Fibroblast of skin of left biceps (primary cell): ENCODE measurements at regions not wholly inside any gene's neighbourhood (a gene's known extent, or its start where the extent isn't known, plus 50 kb on each side); places are given as distances from the start of the nearest gene placed in this dataset.
"Not testable (repeated sequence)": the region's sequence is repeated elsewhere in the genome, so short reads cannot be mapped to it uniquely, and the experiment has no call there.

Experiments used
- DNase-seq, 2 experiments: peaks; one replicate each; pipeline ENCODE4 v3.0.0-alpha.2; 2013; ENCODE audit warnings: low read depth in 2 of 2

DNA sequence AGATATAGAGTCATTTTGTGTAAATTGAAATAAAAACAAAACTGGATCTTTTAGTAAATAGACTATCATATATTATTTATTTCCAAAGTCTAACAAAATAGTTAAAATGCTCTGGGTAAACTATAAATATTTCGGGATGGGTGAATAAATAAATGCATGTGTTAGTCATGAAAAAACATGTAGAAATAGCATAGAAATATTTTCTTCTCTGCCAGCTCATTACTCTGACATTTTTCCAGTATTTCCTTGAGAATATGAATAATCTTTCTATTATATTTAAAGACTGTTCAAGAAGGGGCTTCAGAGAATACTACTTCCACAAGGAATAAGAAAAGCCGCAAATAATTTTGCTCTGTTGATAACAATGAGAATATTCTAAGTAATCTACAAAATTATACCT, 880.4 kb downstream of the TRIB2 start:
- no peak for DNase-seq

DNA sequence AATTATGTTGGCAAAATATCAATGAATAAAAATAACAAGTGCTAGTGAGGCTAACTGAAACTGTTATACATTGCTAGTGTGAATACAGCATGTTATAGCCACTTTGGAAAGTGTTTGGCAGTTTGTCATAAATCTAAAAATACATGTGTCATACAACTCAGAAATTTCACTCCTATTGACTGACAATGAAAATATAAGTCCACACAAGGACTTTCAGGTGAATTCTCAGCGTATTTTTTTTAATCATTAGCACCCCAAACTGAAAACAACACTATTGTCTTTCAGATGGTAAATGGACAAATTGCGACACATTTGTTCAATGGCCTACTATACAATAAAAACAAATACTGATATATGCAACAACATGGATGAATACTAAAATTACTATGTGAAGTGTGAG, 884.8 kb downstream of the TRIB2 start:
- DNase-seq = no peak

DNA sequence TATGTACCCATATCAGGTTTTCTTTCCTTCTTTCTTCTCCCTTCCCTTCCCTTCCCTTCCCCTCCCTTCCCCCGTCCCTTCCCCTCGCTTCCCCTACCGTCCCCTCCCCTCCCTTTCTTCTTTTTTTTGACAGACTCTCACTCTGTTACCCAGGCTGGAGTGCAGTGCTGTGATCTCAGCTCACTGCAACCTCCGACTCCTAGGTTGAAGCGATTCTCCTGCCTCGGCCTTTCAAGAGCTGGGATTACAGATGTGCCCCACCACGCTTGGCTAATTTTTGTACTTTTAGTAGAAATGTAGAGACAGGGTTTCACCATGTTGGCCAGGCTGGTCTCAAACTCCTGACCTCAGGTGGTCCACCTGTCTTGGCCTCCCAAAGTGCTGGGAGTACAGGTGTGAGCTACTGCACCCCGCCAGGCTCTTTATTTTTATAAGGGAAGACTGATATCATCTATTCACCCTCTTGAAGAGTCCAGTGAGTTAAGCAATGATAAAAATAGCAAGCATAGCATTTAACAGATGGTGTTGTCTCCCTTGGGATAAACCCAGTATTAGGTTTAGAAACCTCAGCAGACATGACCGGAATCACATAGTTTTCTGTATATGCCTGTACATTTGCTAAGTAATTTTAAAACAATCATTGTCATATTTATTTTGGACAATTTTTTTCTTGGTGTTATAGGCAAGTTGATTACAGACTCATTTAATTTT, 888.4 kb downstream of the TRIB2 start:
- no peak for DNase-seq

DNA sequence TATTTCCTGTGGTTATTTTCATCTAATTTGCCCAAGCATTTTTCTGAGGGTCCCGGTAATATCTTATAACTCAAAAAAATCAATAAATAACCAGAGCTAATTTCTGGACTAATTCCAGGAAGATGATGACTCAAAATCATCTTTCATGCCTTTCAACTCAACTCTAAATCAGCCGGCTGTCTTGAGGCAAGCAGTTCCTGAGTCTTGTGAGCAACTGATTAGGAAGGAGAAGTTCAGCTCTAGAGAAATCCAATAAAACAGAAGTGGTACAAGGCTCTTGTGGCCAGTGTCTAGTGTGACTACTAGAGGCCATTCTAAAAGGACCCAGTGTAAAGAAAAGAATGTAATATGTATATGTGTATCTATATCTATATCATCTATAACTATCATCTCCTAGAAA, 890.4 kb downstream of the TRIB2 start:
- DNase-seq = no peak

DNA sequence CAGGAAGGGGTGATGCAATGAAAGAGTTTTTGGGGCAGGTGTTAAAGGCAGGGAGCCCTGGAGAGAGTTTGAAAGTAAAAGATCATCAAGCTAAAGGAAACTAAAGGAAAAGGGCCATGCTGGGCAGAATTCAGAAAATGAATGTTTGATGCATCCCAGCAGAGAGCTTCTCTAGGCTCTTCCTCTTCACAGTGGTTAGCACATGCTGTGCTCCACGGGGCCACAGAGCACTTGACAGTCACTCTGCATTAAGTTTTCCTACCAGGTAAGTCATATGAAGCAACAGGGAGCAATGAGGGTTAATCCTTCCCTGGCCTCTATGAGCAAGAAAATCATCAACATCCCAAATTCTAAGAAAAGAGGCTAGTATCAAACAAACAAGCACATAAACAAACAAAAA, 895.2 kb downstream of the TRIB2 start:
- no peak for DNase-seq

DNA sequence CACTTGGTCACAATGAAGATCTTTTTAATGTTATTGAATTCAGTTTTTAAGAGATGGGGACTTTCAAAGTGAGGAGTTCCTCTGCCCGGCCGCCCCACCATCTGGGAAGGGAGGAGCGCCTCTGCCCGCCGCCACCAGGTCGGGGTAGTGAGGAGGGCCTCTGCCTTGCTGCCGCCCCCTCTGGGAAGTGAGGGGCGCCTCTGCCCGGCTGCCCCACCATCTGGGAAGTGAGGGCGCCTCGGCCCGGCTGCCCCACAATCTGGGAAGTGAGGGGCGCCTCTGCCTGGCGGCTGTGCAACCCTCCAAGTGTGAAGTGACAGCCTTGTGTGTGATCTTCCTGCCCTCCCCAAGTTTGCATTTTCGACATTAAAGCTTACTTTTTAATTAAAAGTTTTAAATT, 899.3 kb downstream of the TRIB2 start:
- DNase-seq = no peak

DNA sequence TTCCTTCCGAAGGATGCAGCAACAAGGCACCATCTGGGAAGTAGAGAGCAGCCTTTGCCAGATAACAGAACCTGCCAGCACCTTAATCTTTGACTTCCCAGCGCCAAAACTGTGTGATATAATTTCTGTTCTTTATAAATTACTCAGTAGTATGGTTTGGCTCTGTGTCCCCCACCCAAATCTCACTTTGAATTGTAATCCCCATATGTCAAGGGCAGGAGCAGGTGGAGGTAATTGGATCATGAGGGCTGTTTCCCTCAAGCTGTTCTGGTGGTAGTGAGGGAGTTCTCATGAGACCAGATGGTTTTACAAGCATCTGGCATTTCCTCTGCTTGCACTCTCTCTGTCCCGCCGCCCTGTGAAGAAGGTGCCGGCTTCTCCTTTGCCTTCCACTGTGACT, 899.9 kb downstream of the TRIB2 start:
- no peak for DNase-seq

DNA sequence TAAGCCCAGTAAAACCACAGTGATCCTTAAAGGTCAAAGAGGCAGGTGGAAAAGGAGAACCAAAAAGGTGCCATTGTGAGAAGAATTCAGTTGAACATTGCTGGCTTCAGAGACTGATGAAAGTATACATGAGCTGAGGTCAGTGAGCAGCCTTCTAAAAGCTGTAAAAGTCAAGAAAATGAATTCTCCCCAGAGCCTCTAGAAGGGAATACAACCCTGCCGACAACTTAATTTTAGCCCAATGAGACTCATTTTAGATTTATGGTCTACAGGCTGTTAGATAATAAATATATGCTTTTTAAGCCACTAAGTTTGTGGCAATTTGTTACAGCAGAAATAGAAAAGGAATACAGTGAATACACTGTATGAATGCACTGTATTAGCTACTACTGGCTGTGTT, 911.4 kb downstream of the TRIB2 start:
- no peak for DNase-seq

DNA sequence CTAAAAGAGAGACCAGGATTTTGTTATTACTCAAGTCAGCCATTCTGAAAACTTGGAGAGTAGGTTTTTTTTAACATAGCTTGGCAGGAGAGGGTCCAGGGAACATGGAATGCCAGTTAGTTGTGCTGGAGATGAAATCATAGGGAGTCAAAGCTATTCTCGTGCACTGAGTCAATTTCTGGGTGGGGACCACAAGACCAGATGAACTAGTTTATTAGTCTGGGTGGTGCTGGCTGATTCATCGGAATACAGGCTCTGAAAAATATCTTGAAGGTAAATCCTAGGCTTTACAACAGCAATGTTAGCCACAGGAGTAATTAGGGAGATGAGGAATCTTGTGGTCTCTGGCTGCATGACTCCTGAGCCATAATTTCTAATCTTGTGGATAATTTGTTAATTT, 921.4 kb downstream of the TRIB2 start:
- no peak for DNase-seq

DNA sequence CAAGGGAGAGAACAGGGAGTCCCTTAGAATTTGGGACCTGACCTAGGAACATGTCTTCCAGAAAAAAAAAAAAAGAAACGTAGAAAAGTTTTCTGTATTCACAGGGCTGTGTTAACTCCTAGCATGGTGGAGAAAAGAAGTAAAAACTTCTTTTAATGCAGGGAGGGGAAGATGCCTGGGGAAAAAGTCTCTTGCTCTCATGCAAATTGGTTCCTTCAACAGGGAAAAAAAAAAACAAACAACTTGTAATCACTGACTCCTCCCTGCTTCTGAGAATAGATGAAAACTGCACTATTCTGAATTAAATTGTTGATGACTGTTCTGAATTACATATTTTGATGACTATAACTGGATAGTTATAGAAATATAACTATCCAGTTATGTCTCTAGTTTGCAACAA, 933.2 kb downstream of the TRIB2 start:
- no peak for DNase-seq

DNA sequence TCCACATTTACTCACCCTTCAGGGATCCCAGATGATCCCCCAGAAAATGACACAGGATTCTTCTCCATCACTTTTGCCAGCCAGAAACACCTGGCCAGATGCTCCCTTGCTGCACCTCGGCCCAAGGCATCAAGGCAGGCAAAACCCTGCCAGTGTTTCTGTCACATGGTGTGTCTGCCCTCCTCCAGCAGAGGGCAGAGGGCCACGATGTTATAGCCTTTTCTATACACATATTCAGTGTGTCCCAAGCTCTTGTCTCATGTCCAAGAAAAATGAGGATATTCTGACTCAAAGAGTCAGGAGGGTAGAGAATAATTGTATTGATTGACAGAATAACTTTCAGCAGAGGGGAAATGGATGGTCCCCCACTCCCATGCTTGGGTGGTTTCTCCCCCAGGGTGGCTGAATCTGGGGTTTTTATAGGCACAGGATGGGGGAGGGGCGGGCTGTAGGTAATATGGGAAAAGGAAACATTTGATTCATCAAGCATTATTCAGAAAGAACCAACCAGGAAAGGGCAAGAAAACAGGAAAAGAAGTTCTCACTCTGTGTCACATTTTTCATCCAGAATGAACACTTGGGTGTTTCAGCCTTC, 933.9 kb downstream of the TRIB2 start:
- no peak for DNase-seq

DNA sequence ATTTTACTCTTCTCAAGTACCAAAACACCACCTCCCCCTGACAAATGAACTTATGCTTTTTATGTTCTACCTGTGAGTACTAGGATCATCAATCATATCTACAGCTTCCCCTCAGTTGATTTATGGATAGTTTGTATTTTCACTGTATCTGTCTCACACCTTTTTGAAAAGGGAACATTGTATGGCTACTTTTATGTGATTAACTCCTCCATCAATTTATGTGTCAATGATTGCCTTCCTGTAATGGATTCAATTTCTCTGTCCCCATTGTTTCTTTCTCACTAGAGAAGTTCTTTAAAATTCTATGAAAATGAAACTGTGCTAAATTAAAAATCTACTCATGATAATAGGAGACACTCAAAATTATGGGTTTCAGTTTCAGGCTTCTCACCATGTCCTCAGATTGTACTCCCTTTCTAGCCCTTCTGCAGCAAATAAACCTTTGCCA, 935.0 kb downstream of the TRIB2 start:
- no peak for DNase-seq

DNA sequence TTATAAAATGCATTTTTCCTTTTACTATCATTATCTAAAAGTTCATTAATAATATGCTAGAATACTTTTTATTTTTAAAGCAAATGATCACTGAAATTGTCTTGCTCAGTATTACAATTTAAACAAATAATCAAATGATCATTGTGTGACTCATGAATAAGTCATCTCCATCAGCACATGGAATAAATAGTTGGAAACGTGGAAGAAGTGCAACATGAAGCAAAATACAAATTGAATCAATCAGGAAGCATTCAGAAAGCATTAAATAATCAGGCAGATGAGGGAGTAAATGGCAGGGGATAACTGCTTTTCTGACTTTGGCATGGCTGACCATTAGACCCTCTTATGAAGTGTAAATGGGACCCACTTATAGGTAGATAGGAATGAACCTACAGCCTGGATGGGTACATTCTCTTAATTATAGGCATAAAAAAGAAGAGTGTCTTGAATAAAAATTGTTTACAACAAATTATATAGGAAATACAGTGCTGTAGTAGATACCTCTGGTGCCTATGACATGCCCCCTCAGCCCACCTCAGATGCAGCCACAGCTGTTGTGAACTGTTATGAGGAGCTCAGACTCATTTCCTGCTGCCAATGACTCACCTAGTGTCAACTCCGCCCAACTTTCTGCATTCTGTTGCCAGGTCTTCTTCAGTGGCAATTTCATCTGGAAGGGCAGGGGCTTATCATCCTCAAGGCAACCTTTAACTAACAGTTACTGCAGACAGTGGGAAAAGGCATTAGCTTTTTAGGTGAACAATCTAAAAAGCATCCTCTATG, 936.0 kb downstream of the TRIB2 start:
- peak in 1 of 2 experiments; percentile 15 for DNase-seq

DNA sequence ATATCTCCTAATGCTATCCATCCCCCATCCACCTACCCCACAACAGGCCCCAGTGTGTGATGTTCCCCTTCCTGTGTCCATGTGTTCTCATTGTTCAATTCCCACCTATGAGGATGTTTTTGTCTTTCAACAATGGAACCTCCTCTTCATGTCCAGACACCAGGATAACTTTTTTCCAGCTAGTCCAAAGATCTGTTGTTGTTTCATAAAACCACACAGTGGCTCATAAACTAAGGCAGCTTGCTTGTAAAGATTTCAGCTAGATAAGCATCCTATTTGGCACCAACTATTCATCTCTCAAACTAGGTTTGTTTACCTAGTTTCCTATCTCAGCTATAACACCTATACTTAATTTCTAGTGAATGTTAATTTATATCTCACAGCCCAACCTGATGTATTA, 937.7 kb downstream of the TRIB2 start:
- DNase-seq = no peak

DNA sequence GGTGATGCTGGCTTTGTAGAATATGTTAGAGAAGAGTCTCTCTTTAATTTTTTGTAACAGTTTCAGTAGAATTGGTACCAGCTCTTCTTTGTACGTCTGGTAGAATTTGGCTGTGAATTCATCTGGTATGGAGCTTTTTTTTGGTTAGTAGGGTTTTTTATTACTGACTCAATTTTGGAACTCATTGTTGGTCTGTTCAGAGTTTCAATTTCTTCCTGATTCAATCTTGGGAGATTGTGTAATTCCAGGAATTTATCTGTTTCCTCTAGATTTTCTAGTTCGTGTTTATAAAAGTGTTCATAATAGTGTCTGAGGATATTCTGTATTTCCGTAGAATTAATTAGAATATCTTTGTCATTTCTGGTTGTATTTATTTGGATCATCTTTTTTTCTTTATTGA, 943.5 kb downstream of the TRIB2 start:
- DNase-seq = no peak

DNA sequence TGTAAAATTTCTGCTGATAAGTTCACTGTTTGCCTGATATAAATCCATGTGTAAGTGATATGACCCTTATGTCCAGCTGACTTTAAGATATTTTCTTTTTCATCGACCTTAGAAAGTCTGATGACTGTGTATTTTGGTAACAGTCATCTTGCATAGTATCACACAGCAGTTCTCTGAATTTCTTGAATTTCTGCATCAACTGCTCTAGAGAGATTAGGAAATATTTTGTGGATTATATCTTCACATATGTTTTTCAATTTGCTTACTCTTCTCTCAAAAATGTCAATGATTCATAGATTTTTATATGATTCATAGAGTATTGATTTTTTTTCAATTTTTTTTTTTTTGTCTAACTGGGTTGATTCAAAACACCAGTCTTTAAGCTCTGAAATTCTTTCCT, 945.3 kb downstream of the TRIB2 start:
- peak; percentile 5 to 22 for DNase-seq

DNA sequence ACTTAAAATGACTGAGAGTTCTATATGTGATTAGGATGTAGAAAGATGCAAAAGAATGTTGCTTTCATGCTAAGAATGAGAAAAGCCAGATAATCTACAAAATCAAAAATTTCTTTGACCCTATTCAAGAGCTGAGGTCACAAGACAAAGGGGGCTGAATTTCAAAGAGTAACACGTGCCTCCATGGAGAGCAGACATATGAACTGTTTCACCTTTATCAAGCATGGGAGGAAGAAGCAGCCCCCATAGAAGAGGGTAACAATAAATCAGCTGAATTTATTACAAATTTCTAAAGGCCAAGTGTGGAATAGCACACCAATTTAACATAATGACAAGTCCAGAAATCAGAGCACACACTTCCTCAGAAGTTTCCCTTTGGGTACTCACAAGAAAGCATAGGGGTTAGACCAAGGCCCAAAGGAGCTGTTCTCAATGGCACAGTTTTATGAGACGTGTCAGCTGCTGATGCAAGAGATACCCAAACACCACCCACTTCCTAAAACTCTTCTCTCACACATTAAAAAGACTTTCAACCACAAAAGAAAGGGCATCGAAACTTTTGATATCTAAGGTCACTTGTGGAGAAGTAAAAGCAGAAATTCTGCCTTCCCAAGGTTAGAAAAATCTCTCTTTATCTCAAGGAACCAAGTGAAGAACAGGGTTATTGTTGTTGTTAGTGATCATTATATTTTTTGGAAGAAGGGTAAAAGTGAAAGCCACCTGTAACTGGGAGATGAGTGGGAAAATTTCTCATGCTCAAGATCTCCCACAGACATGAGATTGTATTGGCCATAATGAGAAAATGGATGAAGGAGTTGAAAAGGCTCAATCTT, 950.1 kb downstream of the TRIB2 start:
- no peak for DNase-seq

DNA sequence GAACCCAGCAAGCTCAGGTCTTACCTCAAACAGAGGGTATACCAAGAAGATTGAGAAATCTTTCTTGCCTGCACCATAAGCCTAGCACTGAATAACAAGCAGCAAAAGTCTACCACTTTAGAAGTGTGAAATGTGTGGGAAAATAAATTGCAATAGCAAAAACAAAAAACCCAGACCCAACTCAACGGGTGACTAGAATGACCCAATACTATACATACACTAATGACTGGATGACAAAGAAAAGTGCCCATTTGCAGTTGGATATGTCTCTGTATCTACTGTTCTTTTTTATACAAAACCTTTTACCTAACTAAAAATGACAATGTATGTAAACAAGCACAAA, 950.6 kb downstream of the TRIB2 start:
- DNase-seq = no peak

DNA sequence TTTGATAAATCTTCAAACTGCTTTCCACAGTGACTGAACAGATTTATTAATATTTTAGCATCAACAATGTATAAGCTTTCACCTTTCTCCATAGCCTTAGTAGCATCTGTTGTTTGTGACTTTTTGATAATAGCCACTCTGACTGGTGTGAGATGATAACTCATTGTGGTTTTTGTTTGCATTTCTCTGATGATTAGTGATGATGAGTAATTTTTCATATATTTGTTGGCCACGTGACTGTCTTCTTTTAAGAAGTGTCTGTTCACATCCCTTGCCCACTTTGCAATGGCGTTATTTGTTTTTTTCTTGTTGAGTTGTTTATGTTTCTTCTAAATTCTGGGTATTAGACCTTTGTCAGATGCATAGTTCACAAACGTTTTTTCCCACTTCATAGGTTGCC, 952.9 kb downstream of the TRIB2 start:
- no peak for DNase-seq

DNA sequence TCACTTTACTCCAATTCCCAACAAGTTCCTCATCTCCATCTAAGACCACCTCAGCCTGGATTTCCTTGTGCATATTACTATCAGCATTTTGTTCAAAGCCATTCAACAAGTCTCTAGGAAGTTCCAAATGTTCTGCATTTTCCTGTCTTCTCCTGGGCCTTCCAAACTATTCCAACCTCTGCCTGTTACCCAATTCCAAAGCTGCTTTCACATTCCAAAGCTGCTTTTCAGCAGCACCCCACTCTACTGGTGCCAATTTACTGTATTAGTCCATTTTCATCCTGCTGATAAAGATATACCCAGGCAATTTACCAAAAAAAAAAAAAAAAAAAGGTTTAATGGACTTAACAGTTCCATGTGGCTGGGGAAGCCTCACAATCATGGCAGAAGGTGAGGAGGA, 957.1 kb downstream of the TRIB2 start:
- not testable (repeated sequence) for DNase-seq

DNA sequence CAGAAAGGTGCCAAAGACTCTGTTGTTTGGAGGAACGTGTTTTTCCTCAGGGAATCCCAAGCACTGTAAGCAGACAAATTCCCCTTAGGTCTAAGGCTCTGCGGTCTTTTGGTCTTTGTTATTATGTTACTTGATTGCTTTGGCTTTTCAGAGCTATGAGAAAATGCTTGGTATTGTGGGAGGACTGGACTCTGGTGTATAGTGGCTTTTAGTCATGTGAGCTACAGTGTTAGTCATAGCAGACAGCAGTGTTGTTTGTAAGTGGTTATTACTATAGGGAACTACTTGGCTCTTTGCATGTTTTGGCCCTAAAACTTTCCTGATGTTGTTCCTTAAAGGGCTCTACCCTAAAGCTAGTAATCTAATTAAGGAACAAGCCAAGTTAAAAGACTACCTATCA, 956.2 kb upstream of the LRATD1 start:
- peak in 1 of 2 experiments; percentile 10 for DNase-seq

DNA sequence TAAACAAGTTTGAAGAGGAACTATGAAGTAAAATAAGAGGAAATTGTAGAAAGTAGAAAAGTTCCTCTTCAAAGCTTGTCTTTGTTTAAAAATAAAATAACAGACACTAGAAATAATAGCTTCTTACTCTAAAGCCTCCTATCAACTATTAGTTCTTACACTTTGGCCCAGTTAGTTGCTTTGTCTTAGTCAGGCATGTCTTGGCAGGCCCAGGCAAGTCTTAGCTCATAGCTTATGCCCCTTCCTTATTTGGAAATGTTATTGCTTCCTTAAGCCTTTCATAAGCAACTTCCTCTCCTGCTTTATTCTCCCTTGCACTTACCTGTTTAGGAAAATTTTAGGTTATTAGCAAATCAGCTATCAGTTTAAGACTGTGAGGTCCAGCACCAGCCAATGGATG, 950.6 kb upstream of the LRATD1 start:
- DNase-seq = no peak
